Keratinocyte (primary cell): ENCODE measurements at regions not wholly inside any gene's neighbourhood (a gene's known extent, or its start where the extent isn't known, plus 50 kb on each side); places are given as distances from the start of the nearest gene placed in this dataset.

ENCODE experiments used
- DNase-seq: peaks from one replicate; pipeline ENCODE4 v3.0.0-alpha.2; 2011; ENCODE audit warnings: low read depth, missing footprints, low spot score
- FAIRE-seq: peaks from 2 replicates; lab custom pipeline; 2011; peaks lifted over from hg19 to GRCh38; lab: Jason Lieb, UNC
- H2AFZ ChIP-seq: 2 replicates; pipeline ENCODE4 v1.6.0; 2012; ENCODE audit warnings: low read length, control low read depth, inconsistent platforms; ENCODE audit not compliant: control insufficient read depth
- H3K27ac ChIP-seq: 2 replicates; pipeline ENCODE4 v1.5.1; 2011; ENCODE audit warnings: low read length; ENCODE audit not compliant: control insufficient read depth, insufficient read depth
- H3K27me3 ChIP-seq: 3 replicates; pipeline ENCODE4 v1.6.0; 2011; ENCODE audit warnings: low read length; ENCODE audit not compliant: control insufficient read depth, insufficient read depth; ENCODE audit errors: extremely low read depth
- H3K36me3 ChIP-seq, 2 experiments: 2 replicates in 1 of 2; 3 replicates in 1 of 2; pipeline ENCODE4 v1.5.1; 2011; ENCODE audit warnings: low read length in 2 of 2, mild to moderate bottlenecking in 1 of 2; ENCODE audit not compliant: control insufficient read depth in 2 of 2, insufficient read depth in 2 of 2; ENCODE audit errors: extremely low read depth in 1 of 2
- H3K4me1 ChIP-seq: 3 replicates; pipeline ENCODE4 v1.5.1; 2011; ENCODE audit warnings: low read length; ENCODE audit not compliant: control insufficient read depth, insufficient read depth; ENCODE audit errors: extremely low read depth
- H3K4me2 ChIP-seq: 3 replicates; pipeline ENCODE4 v1.6.0; 2011; ENCODE audit warnings: low read depth, low read length; ENCODE audit not compliant: control insufficient read depth, insufficient read depth; ENCODE audit errors: extremely low read depth
- H3K4me3 ChIP-seq, 3 experiments: fragments of 200-600 bp in 1 of 3; sonication (generic) in 1 of 3; 2 replicates in 2 of 3; 3 replicates in 1 of 3; pipeline ENCODE4 v1.5.1; 2011 to 2016; ENCODE audit warnings: low read length in 3 of 3, mild to moderate bottlenecking in 3 of 3, control low read depth in 2 of 3, inconsistent platforms in 1 of 3, low read depth in 1 of 3, mixed read lengths in 1 of 3, mixed run types in 1 of 3, moderate library complexity in 1 of 3; ENCODE audit not compliant: control insufficient read depth in 2 of 3, insufficient read depth in 2 of 3; ENCODE audit errors: extremely low read depth in 1 of 3
- H3K79me2 ChIP-seq: 2 replicates; pipeline ENCODE4 v1.6.0; 2012; ENCODE audit warnings: low read length; ENCODE audit not compliant: control insufficient read depth, insufficient read depth
- H3K9ac ChIP-seq: 3 replicates; pipeline ENCODE4 v1.6.0; 2011; ENCODE audit warnings: low read length; ENCODE audit not compliant: control insufficient read depth, insufficient read depth; ENCODE audit errors: extremely low read depth
- H3K9me1 ChIP-seq: 3 replicates; pipeline ENCODE4 v1.6.0; 2011; ENCODE audit warnings: low read length; ENCODE audit not compliant: control insufficient read depth, insufficient read depth; ENCODE audit errors: extremely low read depth
- H3K9me3 ChIP-seq: 2 replicates; pipeline ENCODE4 v1.5.1; 2012; ENCODE audit warnings: low read depth, low read length; ENCODE audit not compliant: control insufficient read depth
- H4K20me1 ChIP-seq: 3 replicates; pipeline ENCODE4 v1.6.0; 2011; ENCODE audit warnings: low read length; ENCODE audit not compliant: control insufficient read depth, insufficient read depth; ENCODE audit errors: extremely low read depth
- EZH2 ChIP-seq: IDR thresholded peaks from one replicate; pipeline ENCODE4 v1.6.1; 2012; ENCODE audit warnings: inconsistent platforms, mild to moderate bottlenecking, low read length, moderate library complexity
- dilution Hi-C: fragments of 300-500 bp; cut with MboI; formaldehyde crosslinking; loops from one replicate; pipeline ENCODE4 v1.7.0; 2020; ENCODE audit warnings: low sequenced_read_pairs; ENCODE audit not compliant: extremely low pct_ligation_motif_present
- TF ChIP-seq, protein P1 (sequence below), 3 experiments: IDR thresholded peaks in 1 of 3; conservative IDR thresholded peaks in 1 of 3; optimal IDR thresholded peaks in 1 of 3; 2 replicates in 2 of 3; 3 replicates in 1 of 3; pipeline versions ENCODE3 to v1.5.1; 2011; ENCODE audit warnings: low read length in 3 of 3, mild to moderate bottlenecking in 3 of 3, moderate library complexity in 2 of 3, control low read depth in 1 of 3, inconsistent platforms in 1 of 3; ENCODE audit not compliant: insufficient read depth in 2 of 3; ENCODE audit errors: extremely low read depth in 1 of 3

GRCh38 chr1:185536165-185536920 lies 197.8 kb upstream of the HMCN1 start:
- TF ChIP-seq, protein P1, sequence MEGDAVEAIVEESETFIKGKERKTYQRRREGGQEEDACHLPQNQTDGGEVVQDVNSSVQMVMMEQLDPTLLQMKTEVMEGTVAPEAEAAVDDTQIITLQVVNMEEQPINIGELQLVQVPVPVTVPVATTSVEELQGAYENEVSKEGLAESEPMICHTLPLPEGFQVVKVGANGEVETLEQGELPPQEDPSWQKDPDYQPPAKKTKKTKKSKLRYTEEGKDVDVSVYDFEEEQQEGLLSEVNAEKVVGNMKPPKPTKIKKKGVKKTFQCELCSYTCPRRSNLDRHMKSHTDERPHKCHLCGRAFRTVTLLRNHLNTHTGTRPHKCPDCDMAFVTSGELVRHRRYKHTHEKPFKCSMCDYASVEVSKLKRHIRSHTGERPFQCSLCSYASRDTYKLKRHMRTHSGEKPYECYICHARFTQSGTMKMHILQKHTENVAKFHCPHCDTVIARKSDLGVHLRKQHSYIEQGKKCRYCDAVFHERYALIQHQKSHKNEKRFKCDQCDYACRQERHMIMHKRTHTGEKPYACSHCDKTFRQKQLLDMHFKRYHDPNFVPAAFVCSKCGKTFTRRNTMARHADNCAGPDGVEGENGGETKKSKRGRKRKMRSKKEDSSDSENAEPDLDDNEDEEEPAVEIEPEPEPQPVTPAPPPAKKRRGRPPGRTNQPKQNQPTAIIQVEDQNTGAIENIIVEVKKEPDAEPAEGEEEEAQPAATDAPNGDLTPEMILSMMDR (optimal IDR thresholded peaks at IDR 0.05 in 1 of 3, IDR thresholded peaks at IDR 0.05 in 1 of 3, conservative IDR thresholded peaks at IDR 0.05 in 1 of 3; ENCODE audit: extremely low read depth in 1 of 3, insufficient read depth in 2 of 3, low read length in 3 of 3): no peak
- TF ChIP-seq EZH2: no peak

GRCh38 chr1:185535621-185536020 lies 198.6 kb upstream of the HMCN1 start:
- no peak overlapping the region for H2AFZ ChIP-seq
- dilution Hi-C loops: no loop called here
- no peak overlapping the region for H3K27ac ChIP-seq
- DNase-seq (no peak), FAIRE-seq (no peak)
- no peaks in the 10 kb centered on the region for H3K36me3 ChIP-seq
- H4K20me1 ChIP-seq: no peaks in the 10 kb centered on the region
- H3K4me2 ChIP-seq: no peak overlapping the region
- H3K9ac ChIP-seq: no peak overlapping the region
- H3K9me1 ChIP-seq: no peaks in the 10 kb centered on the region
- no peak for TF ChIP-seq EZH2
- TF ChIP-seq, protein P1 (optimal IDR thresholded peaks at IDR 0.05 in 1 of 3, IDR thresholded peaks at IDR 0.05 in 1 of 3, conservative IDR thresholded peaks at IDR 0.05 in 1 of 3; ENCODE audit: extremely low read depth in 1 of 3, insufficient read depth in 2 of 3, low read length in 3 of 3): no peak
- H3K4me3 ChIP-seq: no peak overlapping the region
- no peaks in the 10 kb centered on the region for H3K79me2 ChIP-seq
- no peaks in the 10 kb centered on the region for H3K9me3 ChIP-seq
- no peaks in the 10 kb centered on the region for H3K27me3 ChIP-seq
- no peaks in the 10 kb centered on the region for H3K4me1 ChIP-seq

More at GRCh38 chr1:185536165-185536920, 197.8 kb upstream of the HMCN1 start:
- Histone ChIP-seq H4K20me1 (no peaks in the 10 kb centered on the region), H3K4me3 (no peak overlapping the region), H3K4me2 (no peak overlapping the region), H3K9me3 (no peaks in the 10 kb centered on the region), H3K4me1 (no peaks in the 10 kb centered on the region), H3K27me3 (no peaks in the 10 kb centered on the region), H3K27ac (no peak overlapping the region), H3K79me2 (no peaks in the 10 kb centered on the region), H2AFZ (no peak overlapping the region), H3K9ac (no peak overlapping the region), H3K36me3 (no peaks in the 10 kb centered on the region), H3K9me1 (no peaks in the 10 kb centered on the region)
- DNase-seq (no peak), FAIRE-seq (no peak)
- dilution Hi-C loops: no loop called here
